Tibial nerve (tissue), 4 donors: ENCODE measurements at regions not wholly inside any gene's neighbourhood (a gene's known extent, or its start where the extent isn't known, plus 50 kb on each side); places are given as distances from the start of the nearest gene placed in this dataset.

Source experiments
- DNase-seq, 2 donors: peaks; one replicate each; pipeline ENCODE4 v3.0.0-alpha.2; 2019; ENCODE audit warnings: low spot score in 2 of 2
- H3K27ac ChIP-seq, 4 donors: fragments of 200-600 bp; sonication (generic) in 3 of 4; one replicate each; pipeline ENCODE4 v1.5.1; 2017 to 2019; ENCODE audit warnings: mild to moderate bottlenecking in 1 of 4
- H3K27me3 ChIP-seq, 2 donors: fragments of 200-600 bp; sonication (generic) in 1 of 2; one replicate each; pipeline versions ENCODE4 v1.5.1 to v1.6.0; 2017 to 2019
- H3K36me3 ChIP-seq, 3 donors: fragments of 200-600 bp; sonication (generic); one replicate each; pipeline ENCODE4 v1.5.1; 2018 to 2019
- H3K4me1 ChIP-seq, 4 donors: fragments of 200-600 bp; sonication (generic) in 3 of 4; one replicate each; pipeline ENCODE4 v1.5.1; 2017 to 2019
- H3K4me3 ChIP-seq, 4 donors: fragments of 200-600 bp; sonication (generic) in 3 of 4; one replicate each; pipeline ENCODE4 v1.5.1; 2017 to 2019; ENCODE audit warnings: mild to moderate bottlenecking in 1 of 4, moderate library complexity in 1 of 4
- H3K9me3 ChIP-seq, 4 donors: fragments of 200-600 bp; sonication (generic) in 3 of 4; one replicate each; pipeline ENCODE4 v1.5.1; 2017 to 2019
- CTCF ChIP-seq, 5 experiments: fragments of 200-600 bp in 3 of 5; fragments of 450-650 bp in 2 of 5; sonication (generic) in 3 of 5; IDR thresholded peaks; one replicate each; pipeline ENCODE4 v1.5.1; 2016 to 2019; ENCODE audit warnings: antibody characterized with exemption in 5 of 5, mild to moderate bottlenecking in 3 of 5, moderate library complexity in 2 of 5
- EP300 ChIP-seq, 2 donors: sonication (generic); formaldehyde crosslinking; IDR thresholded peaks; one replicate each; pipeline ENCODE4 v1.6.1; 2017; ENCODE audit warnings: antibody characterized with exemption in 2 of 2, mild to moderate bottlenecking in 1 of 2
- POLR2A ChIP-seq, 2 donors: fragments of 450-650 bp; IDR thresholded peaks; one replicate each; pipeline ENCODE4 v1.6.1; 2017; ENCODE audit warnings: antibody characterized with exemption in 2 of 2, mild to moderate bottlenecking in 2 of 2, moderate library complexity in 2 of 2
- whole genome bisulfite sequencing, 2 donors: methylation state at CpG; one replicate each; pipeline ENCODE4 v1.1.5; 2018; 5-methylcytosine and 5-hydroxymethylcytosine counted together

DNA sequence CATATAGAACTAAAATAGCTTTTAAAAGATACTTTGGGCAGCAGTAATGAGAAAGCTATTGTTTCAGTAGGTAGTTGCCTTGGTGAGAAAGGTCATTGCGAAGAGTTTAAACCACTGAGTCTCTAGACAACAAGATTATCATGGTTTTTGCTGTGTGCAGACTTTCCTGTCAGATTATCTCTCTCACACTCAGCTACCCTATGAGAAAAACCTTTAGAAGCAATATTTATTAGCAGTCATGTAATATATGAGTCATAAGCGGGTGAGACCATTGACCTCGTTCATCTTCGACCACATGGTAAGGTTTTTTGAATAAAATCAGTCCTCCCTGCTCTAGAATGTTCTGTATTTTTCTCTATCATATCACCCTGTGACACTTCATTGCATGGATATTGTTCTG lies 59.9 kb downstream of the GPR65 start:
- Histone ChIP-seq H3K4me1 (no peaks in the 10 kb centered on the region), H3K27me3 (no peaks in the 10 kb centered on the region), H3K4me3 (no peak overlapping the region), H3K9me3 (peaks cover 0 to 3% (median 0%) of the 10 kb centered on the region in 4 donors), H3K27ac (no peak overlapping the region), H3K36me3 (no peaks in the 10 kb centered on the region)
- 81 to 91% methylated on average over 4 of the region's 4 CpGs for WGBS, 2 donors
- no peak for DNase-seq
- no peak for TF ChIP-seq POLR2A (IDR thresholded peaks at IDR 0.05)
- no peak for TF ChIP-seq CTCF (IDR thresholded peaks at IDR 0.05)
- no peak for TF ChIP-seq EP300 (IDR thresholded peaks at IDR 0.05)

- Histone ChIP-seq H3K4me3 (no peak overlapping the region), H3K4me1 (no peaks in the 10 kb centered on the region), H3K9me3 (peaks cover 0 to 4% (median 0%) of the 10 kb centered on the region in 4 donors), H3K36me3 (no peaks in the 10 kb centered on the region), H3K27me3 (no peaks in the 10 kb centered on the region), H3K27ac (no peak overlapping the region)
- DNase-seq: no peak
- 81 to 89% methylated on average over 1 of the region's 1 CpG for WGBS, 2 donors
- TF ChIP-seq EP300 (IDR thresholded peaks at IDR 0.05) (no peak), POLR2A (IDR thresholded peaks at IDR 0.05) (no peak), CTCF (IDR thresholded peaks at IDR 0.05) (no peak)
These were observed 64.7 kb downstream of the GPR65 start for GRCh38 chr14:88069677-88070076.

- Histone ChIP-seq H3K27me3 (no peaks in the 10 kb centered on the region), H3K27ac (no peak overlapping the region), H3K4me3 (no peak overlapping the region), H3K36me3 (no peaks in the 10 kb centered on the region), H3K9me3 (peaks cover 0 to 4% (median 0%) of the 10 kb centered on the region in 4 donors), H3K4me1 (no peaks in the 10 kb centered on the region)
- TF ChIP-seq EP300 (IDR thresholded peaks at IDR 0.05): no peak
- TF ChIP-seq CTCF (IDR thresholded peaks at IDR 0.05): no peak
- no peak for TF ChIP-seq POLR2A (IDR thresholded peaks at IDR 0.05)
- WGBS, 2 donors: 74 to 77% methylated on average over 4 of the region's 4 CpGs
- no peak for DNase-seq
These were observed 70.5 kb downstream of the GPR65 start for GRCh38 chr14:88075269-88075981.

DNA sequence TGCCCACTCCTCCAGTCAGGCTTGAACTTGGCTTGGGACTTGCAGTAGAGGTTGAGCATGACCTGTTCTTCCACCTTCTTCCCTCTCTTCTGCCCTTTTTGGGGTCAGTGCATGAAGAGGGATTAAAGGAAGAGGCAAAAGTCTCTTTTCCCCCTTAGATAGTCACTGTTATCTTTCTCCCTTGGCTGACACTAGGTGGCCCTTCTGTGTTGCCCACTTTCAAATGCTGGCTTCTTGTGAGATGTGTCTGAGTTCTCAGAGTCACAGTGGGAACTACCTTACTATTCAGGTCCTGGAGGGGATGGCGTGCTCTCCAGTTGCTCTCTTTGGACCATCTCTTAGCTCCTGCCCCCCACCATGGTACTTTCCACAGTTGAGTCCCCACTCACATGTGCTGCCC lies 73.6 kb downstream of the GPR65 start:
- Histone ChIP-seq H3K4me1 (no peaks in the 10 kb centered on the region), H3K36me3 (no peaks in the 10 kb centered on the region), H3K27me3 (no peaks in the 10 kb centered on the region), H3K4me3 (no peak overlapping the region), H3K9me3 (peaks cover 0 to 4% (median 0%) of the 10 kb centered on the region in 4 donors), H3K27ac (no peak overlapping the region)
- 62 to 100% methylated on average over 1 of the region's 1 CpG for WGBS, 2 donors
- DNase-seq: no peak
- TF ChIP-seq CTCF (IDR thresholded peaks at IDR 0.05) (no peak), POLR2A (IDR thresholded peaks at IDR 0.05) (no peak), EP300 (IDR thresholded peaks at IDR 0.05) (no peak)

- no peaks in the 10 kb centered on the region for H3K36me3 ChIP-seq
- DNase-seq: no peak
- no peaks in the 10 kb centered on the region for H3K4me1 ChIP-seq
- 87 to 89% methylated on average over 2 of the region's 2 CpGs for WGBS, 2 donors
- TF ChIP-seq POLR2A (IDR thresholded peaks at IDR 0.05) (no peak), CTCF (IDR thresholded peaks at IDR 0.05) (no peak), EP300 (IDR thresholded peaks at IDR 0.05) (no peak)
- H3K27ac ChIP-seq: no peak overlapping the region
- no peak overlapping the region for H3K4me3 ChIP-seq
- no peaks in the 10 kb centered on the region for H3K9me3 ChIP-seq
- H3K27me3 ChIP-seq: no peaks in the 10 kb centered on the region
These were observed 74.7 kb downstream of the GPR65 start for GRCh38 chr14:88079624-88080023.
